ENCODE measurements at regions not wholly inside any gene's neighbourhood (a gene's known extent, or its start where the extent isn't known, plus 50 kb on each side); places are given as distances from the start of the nearest gene placed in this dataset.

GRCh38 chr10:2464483-2464882 is 602.9 kb upstream of the PFKP start:
- TF ChIP-seq CTCF (IDR thresholded peaks at IDR 0.05), result no peak
- no peak for TF ChIP-seq POLR2AphosphoS5 (IDR thresholded peaks at IDR 0.05)

Measured in suprapubic skin (tissue), 3 donors.